ENCODE measurements at regions not wholly inside any gene's neighbourhood (a gene's known extent, or its start where the extent isn't known, plus 50 kb on each side); places are given as distances from the start of the nearest gene placed in this dataset.

- no peak for DNase-seq (ENCODE audit: low spot score)
Measured at GRCh38 chr1:232293361-232293760, 336.6 kb downstream of the SIPA1L2 start.

DNA sequence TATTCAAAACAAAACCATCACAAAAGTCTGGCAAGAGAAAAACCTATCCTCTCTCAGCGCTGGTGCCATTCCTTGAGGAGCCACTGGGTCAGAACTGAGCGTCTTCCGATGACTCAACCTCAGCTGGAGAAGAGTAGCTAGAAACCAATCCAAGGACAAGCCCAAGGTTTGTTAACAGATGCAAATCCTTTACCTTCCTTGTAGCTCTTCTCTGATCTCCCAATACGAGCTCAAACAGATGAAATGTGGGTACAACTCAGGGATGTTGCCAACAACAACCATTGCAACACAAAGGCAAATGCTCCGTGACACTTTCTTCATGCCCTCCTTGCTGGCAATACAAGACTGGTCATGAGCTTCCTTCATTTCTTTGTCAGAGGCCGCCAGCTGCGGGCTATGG lies 337.1 kb downstream of the SIPA1L2 start:
- no peak for DNase-seq (ENCODE audit: low spot score)
- TF ChIP-seq, protein P1, sequence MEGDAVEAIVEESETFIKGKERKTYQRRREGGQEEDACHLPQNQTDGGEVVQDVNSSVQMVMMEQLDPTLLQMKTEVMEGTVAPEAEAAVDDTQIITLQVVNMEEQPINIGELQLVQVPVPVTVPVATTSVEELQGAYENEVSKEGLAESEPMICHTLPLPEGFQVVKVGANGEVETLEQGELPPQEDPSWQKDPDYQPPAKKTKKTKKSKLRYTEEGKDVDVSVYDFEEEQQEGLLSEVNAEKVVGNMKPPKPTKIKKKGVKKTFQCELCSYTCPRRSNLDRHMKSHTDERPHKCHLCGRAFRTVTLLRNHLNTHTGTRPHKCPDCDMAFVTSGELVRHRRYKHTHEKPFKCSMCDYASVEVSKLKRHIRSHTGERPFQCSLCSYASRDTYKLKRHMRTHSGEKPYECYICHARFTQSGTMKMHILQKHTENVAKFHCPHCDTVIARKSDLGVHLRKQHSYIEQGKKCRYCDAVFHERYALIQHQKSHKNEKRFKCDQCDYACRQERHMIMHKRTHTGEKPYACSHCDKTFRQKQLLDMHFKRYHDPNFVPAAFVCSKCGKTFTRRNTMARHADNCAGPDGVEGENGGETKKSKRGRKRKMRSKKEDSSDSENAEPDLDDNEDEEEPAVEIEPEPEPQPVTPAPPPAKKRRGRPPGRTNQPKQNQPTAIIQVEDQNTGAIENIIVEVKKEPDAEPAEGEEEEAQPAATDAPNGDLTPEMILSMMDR (IDR thresholded peaks at IDR 0.05; ENCODE audit: extremely low read depth, missing control alignments): no peak

More at GRCh38 chr1:232293361-232293760, 336.6 kb downstream of the SIPA1L2 start:
- TF ChIP-seq, protein P1 (IDR thresholded peaks at IDR 0.05; ENCODE audit: extremely low read depth, missing control alignments): no peak

DNA sequence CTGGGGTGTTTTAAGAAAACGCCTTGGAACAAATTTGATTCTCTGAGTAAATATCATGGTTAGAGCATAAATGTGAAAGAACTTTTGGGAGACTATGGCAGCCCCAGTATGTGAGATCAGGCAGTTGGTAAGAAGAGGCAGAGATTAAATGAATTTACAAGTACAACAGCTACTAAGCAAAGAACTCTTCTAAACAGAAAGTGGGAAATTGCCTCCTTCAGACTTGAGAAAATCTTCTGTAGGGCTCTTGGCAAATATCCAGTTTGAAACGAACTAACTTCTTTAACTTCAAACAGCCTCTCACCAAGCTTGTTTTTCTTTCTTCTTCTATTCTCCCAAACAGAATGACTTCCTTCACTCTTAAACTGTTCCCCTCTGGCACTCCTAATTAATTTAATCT lies 337.7 kb downstream of the SIPA1L2 start:
- DNase-seq (ENCODE audit: low spot score): no peak
- TF ChIP-seq, protein P1 (IDR thresholded peaks at IDR 0.05; ENCODE audit: extremely low read depth, missing control alignments): no peak

DNA sequence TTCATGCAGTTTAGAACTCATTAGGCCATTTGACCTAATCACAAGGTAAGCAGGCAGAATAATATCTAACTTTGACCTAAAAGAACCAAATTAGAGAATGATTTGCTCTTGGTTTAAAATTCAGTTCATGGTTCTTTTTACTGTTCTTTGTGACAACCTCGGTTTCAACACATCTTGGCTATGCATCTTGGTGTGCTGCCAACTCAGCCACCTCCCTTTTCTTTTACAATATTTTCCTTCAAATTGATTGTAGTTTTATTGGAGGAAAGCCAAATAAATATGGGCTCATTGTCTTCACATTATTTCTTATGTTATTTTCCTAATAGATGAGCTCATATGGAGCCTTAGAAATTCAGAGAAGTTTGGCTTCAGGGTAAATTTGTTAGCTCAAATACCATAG lies 338.3 kb downstream of the SIPA1L2 start:
- no peak for DNase-seq (ENCODE audit: low spot score)
- TF ChIP-seq, protein P1 (IDR thresholded peaks at IDR 0.05; ENCODE audit: extremely low read depth, missing control alignments): no peak

GRCh38 chr1:232291261-232291660 lies 338.7 kb downstream of the SIPA1L2 start:
- TF ChIP-seq, protein P1 (IDR thresholded peaks at IDR 0.05; ENCODE audit: extremely low read depth, missing control alignments): no peak
- no peak for DNase-seq (ENCODE audit: low spot score)

GRCh38 chr1:232290570-232290969 lies 339.4 kb downstream of the SIPA1L2 start:
- TF ChIP-seq, protein P1 (IDR thresholded peaks at IDR 0.05; ENCODE audit: extremely low read depth, missing control alignments): no peak
- no peak for DNase-seq (ENCODE audit: low spot score)

- TF ChIP-seq, protein P1 (IDR thresholded peaks at IDR 0.05; ENCODE audit: extremely low read depth, missing control alignments): no peak
- DNase-seq (ENCODE audit: low spot score): no peak
Measured at GRCh38 chr1:232287676-232288569, 342.0 kb downstream of the SIPA1L2 start.

Measured in GM20000 (cell line).